ENCODE measurements at regions not wholly inside any gene's neighbourhood (a gene's known extent, or its start where the extent isn't known, plus 50 kb on each side); places are given as distances from the start of the nearest gene placed in this dataset.

DNA sequence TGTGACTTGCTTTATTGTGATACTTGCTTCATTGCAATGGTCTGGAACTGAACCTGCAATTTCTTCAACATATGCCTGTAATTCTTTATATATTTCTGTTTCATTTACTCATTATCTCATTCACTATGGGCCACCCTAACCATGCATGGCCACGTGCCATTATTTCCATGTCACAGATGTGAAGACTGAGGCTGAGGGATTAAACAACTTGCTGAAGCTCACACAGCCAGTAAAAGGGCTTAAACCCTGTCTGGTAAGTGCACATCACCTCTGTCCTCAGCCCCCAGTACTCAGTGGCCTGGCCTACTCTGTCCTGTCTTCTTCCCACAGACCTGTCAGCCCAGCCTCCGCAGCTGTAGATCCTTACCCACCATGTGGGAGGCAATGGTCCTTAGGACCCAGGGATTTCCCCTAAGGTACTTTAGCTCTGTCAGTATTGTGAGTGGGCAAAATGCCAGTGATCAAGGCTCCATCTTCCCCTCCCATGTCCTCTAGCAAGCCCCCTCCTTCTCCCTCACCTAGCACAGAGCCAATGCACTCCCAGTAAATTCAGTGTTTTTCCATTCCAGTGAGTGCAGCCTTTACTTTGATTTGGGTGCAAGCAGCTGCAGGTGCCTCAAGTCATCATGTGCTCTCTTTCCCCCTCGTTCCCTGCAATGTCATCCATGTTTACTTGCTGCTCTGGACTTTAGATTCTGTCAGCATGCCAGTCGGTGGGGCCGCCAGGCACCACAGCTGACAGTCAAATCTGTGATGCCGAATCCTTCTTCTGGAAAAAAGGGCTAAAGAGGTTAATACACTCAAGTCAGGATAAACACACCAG, 228.2 kb upstream of the PROX1 start:
- TF ChIP-seq, protein P1, sequence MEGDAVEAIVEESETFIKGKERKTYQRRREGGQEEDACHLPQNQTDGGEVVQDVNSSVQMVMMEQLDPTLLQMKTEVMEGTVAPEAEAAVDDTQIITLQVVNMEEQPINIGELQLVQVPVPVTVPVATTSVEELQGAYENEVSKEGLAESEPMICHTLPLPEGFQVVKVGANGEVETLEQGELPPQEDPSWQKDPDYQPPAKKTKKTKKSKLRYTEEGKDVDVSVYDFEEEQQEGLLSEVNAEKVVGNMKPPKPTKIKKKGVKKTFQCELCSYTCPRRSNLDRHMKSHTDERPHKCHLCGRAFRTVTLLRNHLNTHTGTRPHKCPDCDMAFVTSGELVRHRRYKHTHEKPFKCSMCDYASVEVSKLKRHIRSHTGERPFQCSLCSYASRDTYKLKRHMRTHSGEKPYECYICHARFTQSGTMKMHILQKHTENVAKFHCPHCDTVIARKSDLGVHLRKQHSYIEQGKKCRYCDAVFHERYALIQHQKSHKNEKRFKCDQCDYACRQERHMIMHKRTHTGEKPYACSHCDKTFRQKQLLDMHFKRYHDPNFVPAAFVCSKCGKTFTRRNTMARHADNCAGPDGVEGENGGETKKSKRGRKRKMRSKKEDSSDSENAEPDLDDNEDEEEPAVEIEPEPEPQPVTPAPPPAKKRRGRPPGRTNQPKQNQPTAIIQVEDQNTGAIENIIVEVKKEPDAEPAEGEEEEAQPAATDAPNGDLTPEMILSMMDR (IDR thresholded peaks at IDR 0.05), result no peak
- no peak for TF ChIP-seq POLR2AphosphoS5 (IDR thresholded peaks at IDR 0.05; ENCODE audit: insufficient read depth in 1 of 2, low read depth in 1 of 2)
- no peak for TF ChIP-seq POLR2A (IDR thresholded peaks at IDR 0.05)
